CD14-positive monocyte (primary cell): ENCODE measurements at regions not wholly inside any gene's neighbourhood (a gene's known extent, or its start where the extent isn't known, plus 50 kb on each side); places are given as distances from the start of the nearest gene placed in this dataset.

ENCODE experiments used
- DNase-seq, 3 donors: peaks; one replicate each; pipeline ENCODE4 v3.0.0-alpha.2; 2011 to 2022
- H2AFZ ChIP-seq: 2 replicates; pipeline ENCODE4 v1.6.0; 2012; ENCODE audit warnings: mild to moderate bottlenecking, low read depth, low read length, inconsistent platforms; ENCODE audit not compliant: insufficient read depth, poor library complexity, severe bottlenecking
- H3K27ac ChIP-seq, 2 donors: 1 replicate in 1 of 2; 2 replicates in 1 of 2; pipeline ENCODE4 v1.5.1; 2012 to 2013; ENCODE audit warnings: low read length in 2 of 2, control low read depth in 1 of 2, inconsistent platforms in 1 of 2, low read depth in 1 of 2, mild to moderate bottlenecking in 1 of 2
- H3K27me3 ChIP-seq, 2 donors: one replicate each; pipeline versions ENCODE4 v1.6.0 to v1.6.1; 2011 to 2013; ENCODE audit warnings: low read length in 2 of 2; ENCODE audit not compliant: control insufficient read depth in 2 of 2, insufficient read depth in 2 of 2
- H3K36me3 ChIP-seq, 2 donors: replicated peaks in 1 of 2; 1 replicate in 1 of 2; 2 replicates in 1 of 2; pipeline versions ENCODE4 v1.5.1 to v1.6.1; 2012 to 2013; ENCODE audit warnings: low read length in 2 of 2, control low read depth in 1 of 2, inconsistent platforms in 1 of 2, mild to moderate bottlenecking in 1 of 2; ENCODE audit not compliant: insufficient read depth in 2 of 2, control insufficient read depth in 1 of 2
- H3K4me1 ChIP-seq, 2 donors: 1 replicate in 1 of 2; 2 replicates in 1 of 2; pipeline versions ENCODE4 v1.5.1 to v1.6.1; 2012 to 2013; ENCODE audit warnings: low read length in 2 of 2, control low read depth in 1 of 2, inconsistent platforms in 1 of 2, mild to moderate bottlenecking in 1 of 2, moderate library complexity in 1 of 2; ENCODE audit not compliant: insufficient read depth in 2 of 2, control insufficient read depth in 1 of 2
- H3K4me2 ChIP-seq: replicated peaks from 2 replicates; pipeline ENCODE3; 2012; ENCODE audit warnings: low read length, moderate library complexity, mild to moderate bottlenecking; ENCODE audit not compliant: poor library complexity, severe bottlenecking; ENCODE audit errors: extremely low read depth
- H3K4me3 ChIP-seq, 3 experiments: fragments of 200-600 bp in 1 of 3; sonication (generic) in 1 of 3; replicated peaks in 1 of 3; 1 replicate in 2 of 3; 2 replicates in 1 of 3; pipeline ENCODE4 v1.5.1; 2011 to 2013; ENCODE audit warnings: low read length in 3 of 3, mild to moderate bottlenecking in 3 of 3, control low read depth in 2 of 3, low read depth in 2 of 3, inconsistent platforms in 1 of 3, moderate library complexity in 1 of 3
- H3K79me2 ChIP-seq: 2 replicates; pipeline ENCODE4 v1.6.0; 2012; ENCODE audit warnings: mild to moderate bottlenecking, control low read depth, inconsistent platforms, low read length, moderate library complexity; ENCODE audit not compliant: insufficient read depth
- H3K9ac ChIP-seq: 2 replicates; pipeline ENCODE4 v1.6.0; 2017; ENCODE audit warnings: low read length, mild to moderate bottlenecking; ENCODE audit not compliant: insufficient read depth, poor library complexity, severe bottlenecking
- H3K9me3 ChIP-seq, 2 donors: replicated peaks in 1 of 2; 1 replicate in 1 of 2; 2 replicates in 1 of 2; pipeline versions ENCODE4 v1.5.1 to v1.6.1; 2012 to 2013; ENCODE audit warnings: low read length in 2 of 2, control low read depth in 1 of 2; ENCODE audit not compliant: control insufficient read depth in 1 of 2, insufficient read depth in 1 of 2
- H4K20me1 ChIP-seq: 2 replicates; pipeline ENCODE4 v1.6.0; 2012; ENCODE audit warnings: mild to moderate bottlenecking, low read length, control low read depth, moderate library complexity; ENCODE audit not compliant: insufficient read depth
- H3K27ac Mint-ChIP-seq, 7 donors: one replicate each; pipeline ENCODE4 v1.8.0; 2020; ENCODE audit warnings: mild to moderate bottlenecking in 7 of 7, mixed read lengths in 7 of 7, moderate library complexity in 6 of 7, inconsistent platforms in 2 of 7
- H3K27me3 Mint-ChIP-seq, 3 donors: one replicate each; pipeline ENCODE4 v1.8.0; 2021 to 2022; ENCODE audit warnings: low read depth in 3 of 3, mild to moderate bottlenecking in 3 of 3, mixed read lengths in 3 of 3, moderate library complexity in 3 of 3, inconsistent platforms in 1 of 3
- H3K36me3 Mint-ChIP-seq, 2 donors: one replicate each; pipeline ENCODE4 v1.8.0; 2020; ENCODE audit warnings: mixed read lengths in 2 of 2, inconsistent platforms in 1 of 2, mild to moderate bottlenecking in 1 of 2
- H3K4me1 Mint-ChIP-seq: one replicate; pipeline ENCODE4 v1.8.0; 2020; ENCODE audit warnings: mild to moderate bottlenecking, mixed read lengths
- H3K4me3 Mint-ChIP-seq, 2 donors: one replicate each; pipeline ENCODE4 v1.8.0; 2020; ENCODE audit warnings: mild to moderate bottlenecking in 2 of 2, mixed read lengths in 2 of 2, moderate library complexity in 1 of 2
- H3K9me3 Mint-ChIP-seq, 7 donors: one replicate each; pipeline ENCODE4 v1.8.0; 2020 to 2022; ENCODE audit warnings: mixed read lengths in 7 of 7, mild to moderate bottlenecking in 6 of 7, moderate library complexity in 6 of 7, inconsistent platforms in 2 of 7
- CTCF ChIP-seq: fragments of 200-600 bp; IDR thresholded peaks from one replicate; pipeline ENCODE4 v1.8.0; 2022; ENCODE audit warnings: antibody characterized with exemption, mild to moderate bottlenecking
- WGBS: methylation state at CpG from one replicate; pipeline ENCODE4 v1.1.5; 2013; ENCODE audit warnings: missing lambda C conversion rate; ENCODE audit not compliant: insufficient coverage; 5-methylcytosine and 5-hydroxymethylcytosine counted together
- intact Hi-C, 2 donors: fragments of 100-400 bp; cut with micrococcal nuclease; formaldehyde crosslinking; loops; one replicate each; pipeline versions ENCODE4 v1.15.0 to v1.15.1; 2023

DNA sequence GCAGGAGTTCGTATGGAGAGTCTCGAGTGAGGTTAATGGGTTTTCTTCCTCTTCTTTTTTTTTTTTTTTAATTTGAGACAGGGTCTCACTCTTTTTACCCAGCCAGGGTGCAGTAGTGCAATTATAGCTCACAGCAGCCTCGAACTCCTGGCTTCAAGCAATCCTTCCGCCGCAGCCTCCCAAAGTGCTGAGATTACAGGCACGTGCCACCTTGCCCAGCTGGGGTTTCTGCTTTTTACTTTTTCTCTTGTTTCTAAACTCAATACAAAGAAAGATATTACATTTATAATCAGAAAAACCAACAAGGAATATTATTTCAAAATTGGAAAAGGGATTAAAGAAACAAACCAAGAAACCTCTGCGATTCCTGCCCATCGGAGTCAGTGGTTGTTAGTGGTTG, 175.9 kb downstream of the SEC14L1 start:
- no peak overlapping the region for H3K27ac ChIP-seq

DNA sequence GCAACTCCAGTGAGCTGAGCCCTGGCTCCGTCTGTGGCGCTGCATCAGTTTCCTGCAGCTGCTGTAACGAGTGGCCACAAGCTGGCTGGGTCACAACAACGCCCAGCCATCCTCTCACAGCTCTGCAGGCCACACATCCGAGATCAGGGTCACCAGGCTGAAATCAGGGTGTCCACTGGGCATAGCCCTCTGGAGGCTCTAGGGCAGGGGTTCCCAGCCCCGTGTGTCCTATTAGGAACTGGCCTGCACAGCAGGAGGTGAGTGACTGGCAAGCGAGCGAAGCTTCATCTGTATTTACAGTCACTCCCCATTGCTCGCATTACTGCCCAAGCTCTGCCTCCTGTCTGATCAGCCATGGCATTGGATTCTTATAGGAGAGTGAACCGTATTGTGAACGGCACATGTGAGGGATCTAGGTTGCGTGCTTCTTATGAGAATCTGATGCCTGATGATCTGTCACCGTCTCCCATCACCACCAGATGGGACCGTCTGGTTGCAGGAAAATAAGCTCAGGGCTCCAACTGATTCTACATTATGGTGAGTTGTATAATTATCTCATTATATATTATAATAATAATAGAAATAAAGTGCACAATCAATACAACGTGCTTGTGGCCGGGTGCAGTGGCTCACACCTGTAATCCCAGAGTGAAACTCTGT, 176.5 kb downstream of the SEC14L1 start:
- Mint-ChIP-seq H3K4me3 (no peak overlapping the region), H3K27ac (no peak overlapping the region), H3K27me3 (peaks cover 0 to 2% (median 1%) of the 10 kb centered on the region in 3 donors), H3K4me1 (peaks cover 60% of the 10 kb centered on the region), H3K36me3 (no peaks in the 10 kb centered on the region), H3K9me3 (peaks cover 0 to 3% (median 0%) of the 10 kb centered on the region in 7 donors)
- Histone ChIP-seq H3K27ac (no peak overlapping the region), H3K4me2 (no peak overlapping the region), H3K36me3 (no peaks in the 10 kb centered on the region), H3K79me2 (peaks cover 20% of the 10 kb centered on the region), H3K4me1 (peaks cover 49 to 68% of the 10 kb centered on the region in 2 donors), H4K20me1 (no peaks in the 10 kb centered on the region), H3K9me3 (no peaks in the 10 kb centered on the region), H3K4me3 (no peak overlapping the region), H2AFZ (no peak overlapping the region), H3K9ac (no peak overlapping the region), H3K27me3 (no peaks in the 10 kb centered on the region)
- no peak for TF ChIP-seq CTCF
- intact Hi-C loops, result loop anchor here (5.0 kb wide), 1 partner anchor 35 kb away; no protein-coding TSS in a partner anchor
- 56% methylated on average over 7 of the region's 16 CpGs for WGBS
- DNase-seq, result no peak

More for the DNA sequence above, 175.9 kb downstream of the SEC14L1 start:
- 81% methylated on average over 4 of the region's 8 CpGs for WGBS
- Histone ChIP-seq H3K9ac (no peak overlapping the region), H3K4me2 (no peak overlapping the region), H4K20me1 (no peaks in the 10 kb centered on the region), H3K4me3 (no peak overlapping the region), H3K36me3 (no peaks in the 10 kb centered on the region), H2AFZ (no peak overlapping the region), H3K4me1 (peaks cover 45 to 68% of the 10 kb centered on the region in 2 donors), H3K27me3 (no peaks in the 10 kb centered on the region), H3K79me2 (peaks cover 15% of the 10 kb centered on the region), H3K9me3 (no peaks in the 10 kb centered on the region)
- H3K27me3 Mint-ChIP-seq, result peaks cover 0 to 3% (median 2%) of the 10 kb centered on the region in 3 donors
- H3K27ac Mint-ChIP-seq, result peak overlapping the region in 1 of 7 donors; percentile 41
- no peaks in the 10 kb centered on the region for H3K36me3 Mint-ChIP-seq
- intact Hi-C loops, result loop anchor here (5.0 kb wide), 1 partner anchor 34 kb away; no protein-coding TSS in a partner anchor
- H3K4me3 Mint-ChIP-seq, result no peak overlapping the region
- peaks cover 0 to 3% (median 0%) of the 10 kb centered on the region in 7 donors for H3K9me3 Mint-ChIP-seq
- no peak for DNase-seq
- peaks cover 60% of the 10 kb centered on the region for H3K4me1 Mint-ChIP-seq
- TF ChIP-seq CTCF, result no peak
